ENCODE measurements at regions not wholly inside any gene's neighbourhood (a gene's known extent, or its start where the extent isn't known, plus 50 kb on each side); places are given as distances from the start of the nearest gene placed in this dataset.

GRCh38 chr15:81747482-81747881 lies 298.3 kb downstream of the MEX3B start:
- no peak for TF ChIP-seq CTCF (IDR thresholded peaks at IDR 0.05; ENCODE audit: insufficient read depth, low read length, poor library complexity, severe bottlenecking)
- no peak overlapping the region for H3K4me3 ChIP-seq (replicated peaks; ENCODE audit: low read depth, low read length)
- H3K27me3 ChIP-seq (replicated peaks; ENCODE audit: control insufficient read depth, insufficient read depth, low read length) = no peaks in the 10 kb centered on the region
- no peaks in the 10 kb centered on the region for H3K36me3 ChIP-seq (ENCODE audit: control insufficient read depth, insufficient read depth, low read length)
- no peak for DNase-seq (ENCODE audit: extremely low read depth, insufficient read length)

GRCh38 chr15:81747026-81747425 lies 298.8 kb downstream of the MEX3B start:
- no peak for TF ChIP-seq CTCF (IDR thresholded peaks at IDR 0.05; ENCODE audit: insufficient read depth, low read length, poor library complexity, severe bottlenecking)
- Histone ChIP-seq H3K4me3 (replicated peaks; ENCODE audit: low read depth, low read length) (no peak overlapping the region), H3K36me3 (ENCODE audit: control insufficient read depth, insufficient read depth, low read length) (no peaks in the 10 kb centered on the region), H3K27me3 (replicated peaks; ENCODE audit: control insufficient read depth, insufficient read depth, low read length) (no peaks in the 10 kb centered on the region)
- DNase-seq (ENCODE audit: extremely low read depth, insufficient read length) = no peak

- Histone ChIP-seq H3K4me3 (replicated peaks; ENCODE audit: low read depth, low read length) (no peak overlapping the region), H3K36me3 (ENCODE audit: control insufficient read depth, insufficient read depth, low read length) (no peaks in the 10 kb centered on the region), H3K27me3 (replicated peaks; ENCODE audit: control insufficient read depth, insufficient read depth, low read length) (no peaks in the 10 kb centered on the region)
- no peak for DNase-seq (ENCODE audit: extremely low read depth, insufficient read length)
- no peak for TF ChIP-seq CTCF (IDR thresholded peaks at IDR 0.05; ENCODE audit: insufficient read depth, low read length, poor library complexity, severe bottlenecking)
Measured at GRCh38 chr15:81744364-81744763, 301.5 kb downstream of the MEX3B start.

GRCh38 chr15:81740416-81740815 lies 305.4 kb downstream of the MEX3B start:
- no peak overlapping the region for H3K4me3 ChIP-seq (replicated peaks; ENCODE audit: low read depth, low read length)
- TF ChIP-seq CTCF (IDR thresholded peaks at IDR 0.05; ENCODE audit: insufficient read depth, low read length, poor library complexity, severe bottlenecking) = no peak
- no peak for DNase-seq (ENCODE audit: extremely low read depth, insufficient read length)
- no peaks in the 10 kb centered on the region for H3K27me3 ChIP-seq (replicated peaks; ENCODE audit: control insufficient read depth, insufficient read depth, low read length)
- H3K36me3 ChIP-seq (ENCODE audit: control insufficient read depth, insufficient read depth, low read length) = no peaks in the 10 kb centered on the region

GRCh38 chr15:81729340-81729739 lies 316.5 kb downstream of the MEX3B start:
- no peak for DNase-seq (ENCODE audit: extremely low read depth, insufficient read length)
- H3K36me3 ChIP-seq (ENCODE audit: control insufficient read depth, insufficient read depth, low read length) = no peaks in the 10 kb centered on the region
- no peak for TF ChIP-seq CTCF (IDR thresholded peaks at IDR 0.05; ENCODE audit: insufficient read depth, low read length, poor library complexity, severe bottlenecking)
- no peak overlapping the region for H3K4me3 ChIP-seq (replicated peaks; ENCODE audit: low read depth, low read length)
- no peaks in the 10 kb centered on the region for H3K27me3 ChIP-seq (replicated peaks; ENCODE audit: control insufficient read depth, insufficient read depth, low read length)

- Histone ChIP-seq H3K36me3 (ENCODE audit: control insufficient read depth, insufficient read depth, low read length) (no peaks in the 10 kb centered on the region), H3K4me3 (replicated peaks; ENCODE audit: low read depth, low read length) (no peak overlapping the region), H3K27me3 (replicated peaks; ENCODE audit: control insufficient read depth, insufficient read depth, low read length) (no peaks in the 10 kb centered on the region)
- DNase-seq (ENCODE audit: extremely low read depth, insufficient read length) = no peak
- no peak for TF ChIP-seq CTCF (IDR thresholded peaks at IDR 0.05; ENCODE audit: insufficient read depth, low read length, poor library complexity, severe bottlenecking)
Measured at GRCh38 chr15:81728726-81729125, 317.1 kb downstream of the MEX3B start.

Measured in GM06990 (cell line).